ENCODE measurements at regions not wholly inside any gene's neighbourhood (a gene's known extent, or its start where the extent isn't known, plus 50 kb on each side); places are given as distances from the start of the nearest gene placed in this dataset.

DNA sequence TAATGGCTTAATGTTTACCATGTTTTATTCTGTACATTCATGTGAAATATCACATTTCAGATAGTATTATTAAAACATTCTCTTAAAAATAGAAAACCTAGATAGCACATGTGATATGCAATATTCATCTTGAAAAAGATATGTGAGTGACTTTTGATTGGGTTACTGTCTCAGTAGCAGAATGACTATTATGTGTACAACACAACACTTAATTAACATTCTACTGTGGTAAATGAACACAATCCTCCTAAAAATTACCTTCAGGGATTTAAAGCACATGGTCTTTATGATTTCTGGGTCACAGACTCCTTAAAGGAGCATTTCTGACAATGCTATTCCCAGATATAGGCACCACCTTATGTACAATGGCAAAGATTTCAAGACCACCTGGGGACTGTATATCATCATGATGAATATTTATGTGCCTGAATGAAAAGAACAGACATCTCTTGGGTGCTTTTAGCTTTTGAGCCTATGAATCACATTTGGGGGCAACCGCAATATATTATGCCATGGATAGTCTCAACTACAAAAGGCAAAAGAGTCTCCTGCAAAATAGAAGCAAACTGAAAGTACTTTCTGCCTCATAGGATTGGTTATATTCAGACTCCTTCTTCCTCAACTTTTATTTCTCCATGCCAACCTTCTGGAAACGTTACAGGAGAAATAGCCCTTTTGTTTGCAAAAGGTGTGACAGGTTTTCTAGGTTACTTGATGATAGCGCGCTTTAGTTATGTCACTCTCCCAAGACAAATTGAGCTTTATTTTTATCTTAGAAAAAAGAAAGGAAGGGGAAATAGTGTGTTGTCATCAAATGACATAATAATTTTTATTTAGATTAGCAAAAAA is 259.0 kb downstream of the CALCRL start:
- BruUV-seq (replicated peaks), result no TSS peak
- no peak overlapping the region for H2AK9ac ChIP-seq (replicated peaks; ENCODE audit: low read depth, low read length, poor library complexity)
- no peak overlapping the region for H3K18ac ChIP-seq (ENCODE audit: low read depth, low read length)
- no peaks in the 10 kb centered on the region for H3K4me1 ChIP-seq (ENCODE audit: control insufficient read depth, insufficient read depth, low read length)
- no peak overlapping the region for H4K5ac ChIP-seq (ENCODE audit: low read depth, low read length)
- no peaks in the 10 kb centered on the region for H3K9me3 ChIP-seq (ENCODE audit: control insufficient read depth, insufficient read depth, low read length)
- no peak overlapping the region for H3K4ac ChIP-seq (ENCODE audit: low read depth, low read length)
- no peak overlapping the region for H3K4me2 ChIP-seq (ENCODE audit: low read depth, low read length)
- WGBS, 2 experiments (ENCODE audit: extremely low coverage in 2 of 2, insufficient read length in 1 of 2), result no CpG with 5 or more reads among the region's 4 CpGs
- H3K4me3 ChIP-seq (ENCODE audit: insufficient read depth, low read depth, low read length), result no peak overlapping the region
- no peaks in the 10 kb centered on the region for H3K27me3 ChIP-seq (ENCODE audit: control insufficient read depth, insufficient read depth, low read length)
- dilution Hi-C loops (cut with HindIII; ENCODE audit: low sequenced_read_pairs, unreplicated experiment) (no loop called here), in situ Hi-C loops (cut with MboI; ENCODE audit: low sequenced_read_pairs) (no loop called here), intact Hi-C loops (cut with micrococcal nuclease) (no loop called here)
- no peaks in the 10 kb centered on the region for H4K20me1 ChIP-seq (ENCODE audit: insufficient read depth, low read length)
- ChIA-PET POLR2A (ENCODE audit: unreplicated experiment) (no interaction called here), CTCF (no interaction called here)
- no peak overlapping the region for H2BK120ac ChIP-seq (ENCODE audit: low read depth, low read length)
- H2BK5ac ChIP-seq (ENCODE audit: low read depth, low read length, poor library complexity, severe bottlenecking), result no peak overlapping the region
- H4K91ac ChIP-seq (ENCODE audit: insufficient read depth, low read depth, low read length), result no peak overlapping the region
- H2BK15ac ChIP-seq (ENCODE audit: low read depth, low read length), result no peak overlapping the region
- no peak overlapping the region for H4K8ac ChIP-seq (ENCODE audit: low read depth in 2 of 2, low read length in 2 of 2)
- H2AK5ac ChIP-seq (ENCODE audit: low read depth, low read length), result no peak overlapping the region
- TF ChIP-seq BHLHE40 (IDR thresholded peaks at IDR 0.05; ENCODE audit: low read depth, low read length) (no peak), FOS (IDR thresholded peaks at IDR 0.05; ENCODE audit: low read depth, low read length) (no peak), MXI1 (IDR thresholded peaks at IDR 0.05; ENCODE audit: borderline replicate concordance, low read depth, low read length) (no peak), MAZ (IDR thresholded peaks at IDR 0.05; ENCODE audit: borderline replicate concordance, low read depth, low read length) (no peak), POLR2A (IDR thresholded peaks at IDR 0.05; ENCODE audit: low read depth, low read length) (no peak), RFX5 (IDR thresholded peaks at IDR 0.05; ENCODE audit: low read depth, low read length) (no peak), MAFK (IDR thresholded peaks at IDR 0.05; ENCODE audit: low read depth, low read length) (no peak), SMC3 (IDR thresholded peaks at IDR 0.05; ENCODE audit: low read depth, low read length) (no peak), NFE2L2 (IDR thresholded peaks at IDR 0.05; ENCODE audit: low read depth, low read length) (no peak)
- no peak overlapping the region for H3K56ac ChIP-seq (ENCODE audit: extremely low read depth, insufficient read depth, low read length)
- H3K23ac ChIP-seq (ENCODE audit: low read depth, low read length), result no peak overlapping the region
- no peaks in the 10 kb centered on the region for H3K79me1 ChIP-seq (ENCODE audit: low read depth in 1 of 2, low read length in 2 of 2)
- H3K9me1 ChIP-seq (ENCODE audit: insufficient read depth, low read length), result no peaks in the 10 kb centered on the region
- no peak overlapping the region for H2AFZ ChIP-seq (replicated peaks; ENCODE audit: low read length, poor library complexity)
- no peaks in the 10 kb centered on the region for H3K36me3 ChIP-seq (ENCODE audit: control insufficient read depth, insufficient read depth, low read length)
- ATAC-seq (ENCODE audit: low read depth) (no peak), DNase-seq (no peak)
- H3K27ac ChIP-seq (ENCODE audit: insufficient read depth, low read length), result no peak overlapping the region
- H3K9ac ChIP-seq (ENCODE audit: low read depth, low read length), result no peak overlapping the region
- H3K14ac ChIP-seq (replicated peaks; ENCODE audit: low read depth, low read length), result no peak overlapping the region
- no peak overlapping the region for H2BK20ac ChIP-seq (ENCODE audit: low read depth, low read length)
